ENCODE measurements at regions not wholly inside any gene's neighbourhood (a gene's known extent, or its start where the extent isn't known, plus 50 kb on each side); places are given as distances from the start of the nearest gene placed in this dataset.

- intact Hi-C loops (cut with micrococcal nuclease) = no loop called here
- peaks cover 45% of the 10 kb centered on the region for H3K9me3 Mint-ChIP-seq
- H3K27ac Mint-ChIP-seq = no peak overlapping the region
- no peak overlapping the region for H3K4me3 Mint-ChIP-seq (ENCODE audit: low read depth)
- no peaks in the 10 kb centered on the region for H3K27me3 Mint-ChIP-seq (ENCODE audit: low read depth)
- peaks cover 2% of the 10 kb centered on the region for H3K4me1 Mint-ChIP-seq (ENCODE audit: low read depth)
- DNase-seq (ENCODE audit: low spot score) = no peak
- H3K36me3 Mint-ChIP-seq (ENCODE audit: low read depth) = no peaks in the 10 kb centered on the region
Observed at GRCh38 chr6:48839206-48839605, 623.8 kb downstream of the MMUT start.

GRCh38 chr6:48837744-48838143 lies 625.3 kb downstream of the MMUT start:
- intact Hi-C loops (cut with micrococcal nuclease) = no loop called here
- peaks cover 2% of the 10 kb centered on the region for H3K4me1 Mint-ChIP-seq (ENCODE audit: low read depth)
- H3K9me3 Mint-ChIP-seq = peaks cover 39% of the 10 kb centered on the region
- H3K27me3 Mint-ChIP-seq (ENCODE audit: low read depth) = no peaks in the 10 kb centered on the region
- no peaks in the 10 kb centered on the region for H3K36me3 Mint-ChIP-seq (ENCODE audit: low read depth)
- no peak overlapping the region for H3K4me3 Mint-ChIP-seq (ENCODE audit: low read depth)
- DNase-seq (ENCODE audit: low spot score) = no peak
- H3K27ac Mint-ChIP-seq = no peak overlapping the region

- DNase-seq (ENCODE audit: low spot score) = no peak
- H3K36me3 Mint-ChIP-seq (ENCODE audit: low read depth) = no peaks in the 10 kb centered on the region
- H3K27ac Mint-ChIP-seq = no peak overlapping the region
- H3K4me1 Mint-ChIP-seq (ENCODE audit: low read depth) = peaks cover 2% of the 10 kb centered on the region
- H3K9me3 Mint-ChIP-seq = peaks cover 18% of the 10 kb centered on the region
- no peaks in the 10 kb centered on the region for H3K27me3 Mint-ChIP-seq (ENCODE audit: low read depth)
- no peak overlapping the region for H3K4me3 Mint-ChIP-seq (ENCODE audit: low read depth)
- intact Hi-C loops (cut with micrococcal nuclease) = no loop called here
Observed at GRCh38 chr6:48835421-48835958, 627.6 kb downstream of the MMUT start.

DNA sequence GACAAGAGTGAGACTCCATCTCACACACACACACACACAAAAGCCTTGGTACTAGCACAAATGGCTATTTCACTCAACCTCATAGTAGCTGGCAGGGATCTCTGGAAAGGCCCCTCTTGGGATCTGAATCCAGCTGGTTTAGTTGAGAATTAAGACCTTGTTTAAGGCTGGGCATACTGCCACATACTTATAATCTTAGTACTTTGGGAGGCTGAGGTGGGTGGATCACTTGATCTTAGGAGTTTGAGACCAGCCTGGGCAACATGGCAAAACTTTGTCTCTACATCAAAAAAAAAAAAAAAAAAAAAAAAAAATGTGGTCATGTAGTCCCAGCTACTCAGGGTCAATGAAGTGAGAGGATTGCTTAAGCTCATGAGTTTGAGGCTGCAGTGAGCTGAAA lies 628.3 kb downstream of the MMUT start:
- Mint-ChIP-seq H3K4me3 (ENCODE audit: low read depth) (no peak overlapping the region), H3K27me3 (ENCODE audit: low read depth) (no peaks in the 10 kb centered on the region), H3K4me1 (ENCODE audit: low read depth) (peaks cover 2% of the 10 kb centered on the region), H3K36me3 (ENCODE audit: low read depth) (no peaks in the 10 kb centered on the region), H3K27ac (no peak overlapping the region), H3K9me3 (peaks cover 12% of the 10 kb centered on the region)
- intact Hi-C loops (cut with micrococcal nuclease) = no loop called here
- no peak for DNase-seq (ENCODE audit: low spot score)

GRCh38 chr6:48833916-48834315 lies 629.1 kb downstream of the MMUT start:
- peaks cover 7% of the 10 kb centered on the region for H3K9me3 Mint-ChIP-seq
- no peak for DNase-seq (ENCODE audit: low spot score)
- H3K36me3 Mint-ChIP-seq (ENCODE audit: low read depth) = no peaks in the 10 kb centered on the region
- no peak overlapping the region for H3K27ac Mint-ChIP-seq
- intact Hi-C loops (cut with micrococcal nuclease) = no loop called here
- peaks cover 2% of the 10 kb centered on the region for H3K4me1 Mint-ChIP-seq (ENCODE audit: low read depth)
- H3K27me3 Mint-ChIP-seq (ENCODE audit: low read depth) = no peaks in the 10 kb centered on the region
- no peak overlapping the region for H3K4me3 Mint-ChIP-seq (ENCODE audit: low read depth)

DNA sequence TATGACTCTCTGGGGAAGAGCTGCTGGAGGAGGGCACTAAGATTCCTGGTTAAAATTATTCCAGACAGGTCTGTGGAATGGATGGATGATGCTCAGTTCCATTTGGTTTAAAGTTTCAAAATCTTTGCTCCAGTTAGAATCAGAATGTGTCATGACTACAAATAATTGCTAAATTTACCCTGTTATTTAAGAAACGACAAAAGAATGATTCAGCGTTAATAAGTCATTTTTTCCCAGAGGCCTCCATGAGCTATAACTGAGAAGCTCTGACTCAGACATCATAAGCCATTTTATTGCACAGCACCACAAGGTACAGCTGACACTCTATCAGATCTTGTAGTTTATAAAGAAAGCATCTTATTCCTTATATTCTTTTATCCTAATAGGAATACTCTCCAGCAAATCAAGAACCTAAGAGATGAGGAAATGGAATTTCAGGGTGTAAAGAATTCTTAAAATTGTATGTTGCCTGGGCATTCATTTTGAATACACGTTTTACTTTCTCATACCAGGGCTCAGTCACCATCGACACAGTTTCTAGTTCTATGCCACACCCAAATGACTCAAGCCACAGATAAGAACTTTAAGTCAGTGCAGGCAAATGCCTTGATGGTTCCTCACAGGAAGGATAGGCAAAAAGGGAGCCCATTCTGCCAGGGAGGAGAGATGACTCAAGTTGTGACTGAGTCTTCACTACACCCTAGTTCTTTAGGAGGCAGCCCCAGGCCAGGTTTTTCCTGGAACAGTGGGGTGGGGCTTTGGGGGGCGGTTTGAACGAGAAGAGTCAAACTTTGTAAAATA lies 636.0 kb downstream of the MMUT start:
- Mint-ChIP-seq H3K4me1 (ENCODE audit: low read depth) (no peaks in the 10 kb centered on the region), H3K27me3 (ENCODE audit: low read depth) (no peaks in the 10 kb centered on the region), H3K36me3 (ENCODE audit: low read depth) (no peaks in the 10 kb centered on the region), H3K4me3 (ENCODE audit: low read depth) (no peak overlapping the region), H3K27ac (no peak overlapping the region), H3K9me3 (peaks cover 6% of the 10 kb centered on the region)
- DNase-seq (ENCODE audit: low spot score) = no peak
- intact Hi-C loops (cut with micrococcal nuclease) = no loop called here

- Mint-ChIP-seq H3K27me3 (ENCODE audit: low read depth) (no peaks in the 10 kb centered on the region), H3K9me3 (peaks cover 9% of the 10 kb centered on the region), H3K4me1 (ENCODE audit: low read depth) (no peaks in the 10 kb centered on the region), H3K36me3 (ENCODE audit: low read depth) (no peaks in the 10 kb centered on the region), H3K27ac (no peak overlapping the region), H3K4me3 (ENCODE audit: low read depth) (no peak overlapping the region)
- DNase-seq (ENCODE audit: low spot score) = no peak
- intact Hi-C loops (cut with micrococcal nuclease) = no loop called here
Observed at GRCh38 chr6:48826152-48826515, 636.9 kb downstream of the MMUT start.

GRCh38 chr6:48825501-48826151 lies 637.4 kb downstream of the MMUT start:
- Mint-ChIP-seq H3K9me3 (peaks cover 9% of the 10 kb centered on the region), H3K27me3 (ENCODE audit: low read depth) (no peaks in the 10 kb centered on the region), H3K27ac (no peak overlapping the region), H3K4me1 (ENCODE audit: low read depth) (no peaks in the 10 kb centered on the region), H3K36me3 (ENCODE audit: low read depth) (no peaks in the 10 kb centered on the region), H3K4me3 (ENCODE audit: low read depth) (no peak overlapping the region)
- intact Hi-C loops (cut with micrococcal nuclease) = no loop called here
- no peak for DNase-seq (ENCODE audit: low spot score)

DNA sequence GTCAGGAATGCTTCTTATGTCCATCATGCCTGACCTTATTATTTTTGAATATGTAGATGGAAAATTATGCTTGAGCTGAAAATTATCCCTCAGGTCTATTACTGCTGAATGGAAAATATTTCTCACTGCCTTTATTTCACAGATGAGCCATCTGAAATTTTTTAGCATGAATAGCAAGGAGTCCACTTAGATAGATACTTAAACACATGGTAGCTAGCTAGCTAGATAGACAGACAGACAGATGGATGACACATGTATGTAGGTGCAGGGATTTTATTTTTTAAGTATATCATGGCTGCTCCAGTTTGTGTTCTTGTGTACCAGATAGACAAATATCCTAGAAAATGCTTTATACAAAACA lies 645.0 kb downstream of the MMUT start:
- intact Hi-C loops (cut with micrococcal nuclease) = no loop called here
- DNase-seq (ENCODE audit: low spot score) = no peak
- no peaks in the 10 kb centered on the region for H3K4me1 Mint-ChIP-seq (ENCODE audit: low read depth)

DNA sequence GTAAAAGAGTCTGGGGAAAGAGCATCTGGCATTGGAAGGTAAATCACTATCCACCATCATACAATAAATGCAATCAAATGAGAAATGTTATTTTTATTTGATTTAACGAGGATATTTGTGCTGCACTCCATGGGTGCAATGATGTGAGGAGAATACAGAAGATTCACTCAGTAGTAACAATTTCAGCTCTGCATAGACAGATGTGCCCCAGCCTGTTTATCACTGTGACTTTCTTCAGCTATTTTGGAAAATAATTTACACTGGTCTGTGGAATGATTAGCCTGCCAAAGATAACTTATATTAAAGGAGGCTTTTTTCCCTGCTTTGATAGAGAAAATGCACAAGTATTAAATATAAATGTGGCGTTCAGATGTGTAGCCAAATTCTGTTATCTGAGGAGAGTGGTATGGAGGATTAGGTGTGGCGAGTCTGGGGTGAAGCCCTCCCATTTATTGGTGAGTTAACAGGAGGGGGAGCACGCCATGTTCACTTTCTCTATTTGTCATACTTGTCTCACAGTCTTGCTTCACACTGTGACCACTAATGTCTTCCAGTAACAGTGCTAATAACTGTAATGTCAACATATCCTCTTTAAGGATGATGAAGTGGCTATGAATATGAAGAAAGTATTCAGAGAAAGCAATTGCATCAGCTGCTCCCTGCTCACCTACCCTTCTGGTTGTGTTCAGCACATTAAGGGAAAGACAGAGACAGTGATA lies 645.6 kb downstream of the MMUT start:
- intact Hi-C loops (cut with micrococcal nuclease) = no loop called here
- H3K27me3 Mint-ChIP-seq (ENCODE audit: low read depth) = no peaks in the 10 kb centered on the region

More for the DNA sequence above, 645.0 kb downstream of the MMUT start:
- no peaks in the 10 kb centered on the region for H3K27me3 Mint-ChIP-seq (ENCODE audit: low read depth)
- H3K4me3 Mint-ChIP-seq (ENCODE audit: low read depth) = no peak overlapping the region
- no peak overlapping the region for H3K27ac Mint-ChIP-seq
- no peaks in the 10 kb centered on the region for H3K36me3 Mint-ChIP-seq (ENCODE audit: low read depth)
- peaks cover 14% of the 10 kb centered on the region for H3K9me3 Mint-ChIP-seq

DNA sequence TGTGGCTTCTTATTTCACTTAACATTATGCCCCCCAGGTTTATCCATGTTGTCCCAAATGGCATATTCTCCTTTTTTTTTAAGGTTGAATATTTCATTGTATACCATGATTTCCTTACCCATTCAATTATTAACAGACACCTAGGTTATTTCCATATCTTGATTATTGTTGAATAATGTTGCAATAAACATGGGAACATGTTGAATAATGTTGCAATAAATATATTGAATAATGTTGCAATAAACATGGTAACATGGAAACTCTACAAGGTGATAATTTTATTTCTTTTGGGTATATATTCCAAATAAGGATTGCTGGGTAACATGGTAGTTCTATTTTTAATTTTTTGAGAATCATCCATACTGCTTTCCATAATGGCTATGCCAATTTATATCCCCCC lies 648.1 kb downstream of the MMUT start:
- no peak for DNase-seq (ENCODE audit: low spot score)
- intact Hi-C loops (cut with micrococcal nuclease) = no loop called here
- peaks cover 9% of the 10 kb centered on the region for H3K9me3 Mint-ChIP-seq
- no peaks in the 10 kb centered on the region for H3K4me1 Mint-ChIP-seq (ENCODE audit: low read depth)
- H3K27me3 Mint-ChIP-seq (ENCODE audit: low read depth) = no peaks in the 10 kb centered on the region
- H3K27ac Mint-ChIP-seq = no peak overlapping the region
- H3K4me3 Mint-ChIP-seq (ENCODE audit: low read depth) = no peak overlapping the region
- no peaks in the 10 kb centered on the region for H3K36me3 Mint-ChIP-seq (ENCODE audit: low read depth)

More for the DNA sequence above, 645.6 kb downstream of the MMUT start:
- no peaks in the 10 kb centered on the region for H3K4me1 Mint-ChIP-seq (ENCODE audit: low read depth)
- no peaks in the 10 kb centered on the region for H3K36me3 Mint-ChIP-seq (ENCODE audit: low read depth)
- DNase-seq (ENCODE audit: low spot score) = no peak
- H3K4me3 Mint-ChIP-seq (ENCODE audit: low read depth) = no peak overlapping the region
- peaks cover 14% of the 10 kb centered on the region for H3K9me3 Mint-ChIP-seq
- no peak overlapping the region for H3K27ac Mint-ChIP-seq

GRCh38 chr6:48813836-48814235 lies 649.2 kb downstream of the MMUT start:
- DNase-seq (ENCODE audit: low spot score) = no peak
- Mint-ChIP-seq H3K36me3 (ENCODE audit: low read depth) (no peaks in the 10 kb centered on the region), H3K4me1 (ENCODE audit: low read depth) (no peaks in the 10 kb centered on the region), H3K27ac (no peak overlapping the region), H3K9me3 (peaks cover 3% of the 10 kb centered on the region), H3K27me3 (ENCODE audit: low read depth) (no peaks in the 10 kb centered on the region), H3K4me3 (ENCODE audit: low read depth) (no peak overlapping the region)
- intact Hi-C loops (cut with micrococcal nuclease) = no loop called here

- DNase-seq (ENCODE audit: low spot score) = no peak
- intact Hi-C loops (cut with micrococcal nuclease) = no loop called here
- Mint-ChIP-seq H3K27ac (no peak overlapping the region), H3K4me3 (ENCODE audit: low read depth) (no peak overlapping the region), H3K27me3 (ENCODE audit: low read depth) (no peaks in the 10 kb centered on the region), H3K4me1 (ENCODE audit: low read depth) (no peaks in the 10 kb centered on the region), H3K9me3 (peaks cover 1% of the 10 kb centered on the region), H3K36me3 (ENCODE audit: low read depth) (no peaks in the 10 kb centered on the region)
Observed at GRCh38 chr6:48809700-48810099, 653.4 kb downstream of the MMUT start.
